WI38 (cell line): ENCODE measurements at regions not wholly inside any gene's neighbourhood (a gene's known extent, or its start where the extent isn't known, plus 50 kb on each side); places are given as distances from the start of the nearest gene placed in this dataset.
"Not testable (repeated sequence)": the region's sequence is repeated elsewhere in the genome, so short reads cannot be mapped to it uniquely, and the experiment has no call there.

Experiments used
- H3K4me3 ChIP-seq: 2 replicates; pipeline ENCODE4 v1.5.1; 2011; ENCODE audit warnings: low read depth, mild to moderate bottlenecking, control low read depth, low read length
- TF ChIP-seq, protein P1 (sequence below): IDR thresholded peaks from 2 replicates; pipeline ENCODE4 v1.5.1; 2012; ENCODE audit warnings: low read depth, mild to moderate bottlenecking, control low read depth, low read length

DNA sequence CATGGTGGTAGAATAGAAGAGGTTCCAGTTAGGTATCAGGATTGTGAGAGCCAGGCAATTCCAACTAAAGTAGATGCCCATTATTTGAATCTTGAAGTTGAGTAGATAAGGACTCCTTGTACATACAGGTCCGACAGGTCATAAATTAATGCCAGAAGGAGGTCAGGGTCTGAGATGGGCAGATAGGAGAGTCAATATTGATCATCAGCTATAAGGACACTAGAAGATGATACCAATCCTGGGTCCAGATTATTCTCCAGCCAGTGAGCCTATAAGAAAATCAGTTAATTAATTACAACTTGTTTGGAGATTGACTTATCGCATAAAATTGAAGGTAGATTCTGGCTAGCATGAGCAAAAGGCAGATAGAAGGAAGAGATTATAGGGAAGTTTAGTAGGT is 378.4 kb upstream of the NAALADL2 start:
- H3K4me3 ChIP-seq: no peak overlapping the region
- TF ChIP-seq, protein P1, sequence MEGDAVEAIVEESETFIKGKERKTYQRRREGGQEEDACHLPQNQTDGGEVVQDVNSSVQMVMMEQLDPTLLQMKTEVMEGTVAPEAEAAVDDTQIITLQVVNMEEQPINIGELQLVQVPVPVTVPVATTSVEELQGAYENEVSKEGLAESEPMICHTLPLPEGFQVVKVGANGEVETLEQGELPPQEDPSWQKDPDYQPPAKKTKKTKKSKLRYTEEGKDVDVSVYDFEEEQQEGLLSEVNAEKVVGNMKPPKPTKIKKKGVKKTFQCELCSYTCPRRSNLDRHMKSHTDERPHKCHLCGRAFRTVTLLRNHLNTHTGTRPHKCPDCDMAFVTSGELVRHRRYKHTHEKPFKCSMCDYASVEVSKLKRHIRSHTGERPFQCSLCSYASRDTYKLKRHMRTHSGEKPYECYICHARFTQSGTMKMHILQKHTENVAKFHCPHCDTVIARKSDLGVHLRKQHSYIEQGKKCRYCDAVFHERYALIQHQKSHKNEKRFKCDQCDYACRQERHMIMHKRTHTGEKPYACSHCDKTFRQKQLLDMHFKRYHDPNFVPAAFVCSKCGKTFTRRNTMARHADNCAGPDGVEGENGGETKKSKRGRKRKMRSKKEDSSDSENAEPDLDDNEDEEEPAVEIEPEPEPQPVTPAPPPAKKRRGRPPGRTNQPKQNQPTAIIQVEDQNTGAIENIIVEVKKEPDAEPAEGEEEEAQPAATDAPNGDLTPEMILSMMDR: no peak

DNA sequence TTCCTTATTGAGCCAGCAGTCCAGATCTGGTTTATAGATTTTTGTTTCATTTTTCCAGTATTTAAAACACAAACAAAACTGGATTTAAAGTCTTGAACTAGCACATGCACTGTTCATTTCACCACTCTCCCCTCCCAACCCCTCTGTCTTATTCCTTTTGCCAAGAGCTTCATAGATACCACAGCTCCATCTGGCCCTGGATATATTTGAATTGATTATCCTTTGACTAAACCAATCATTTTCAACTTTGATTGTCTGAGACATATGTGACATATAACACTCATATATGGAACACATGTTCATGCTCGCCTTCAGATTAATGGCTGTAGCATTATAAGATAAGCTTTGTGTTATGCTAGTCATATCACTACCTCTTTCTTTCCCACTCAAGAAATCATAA is 376.6 kb upstream of the NAALADL2 start:
- TF ChIP-seq, protein P1: no peak
- H3K4me3 ChIP-seq: no peak overlapping the region

DNA sequence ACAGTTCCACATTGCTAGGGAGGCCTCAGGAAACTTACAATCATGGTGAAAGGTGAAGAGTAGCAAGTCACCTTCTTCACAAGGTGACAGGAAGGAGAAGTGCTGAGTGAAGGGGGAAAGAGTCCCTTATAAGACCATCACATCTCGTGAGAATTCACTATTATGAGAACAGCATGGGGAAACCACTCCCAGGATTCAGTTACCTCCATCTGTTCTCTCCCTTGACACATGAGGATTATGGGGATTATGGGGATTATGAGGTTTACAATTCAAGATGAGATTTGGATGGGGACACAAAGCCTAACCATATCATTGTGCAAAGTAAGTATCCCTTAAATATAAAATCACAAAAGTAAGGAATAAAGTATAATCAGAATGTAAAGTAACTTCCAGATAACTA is 375.9 kb upstream of the NAALADL2 start:
- TF ChIP-seq, protein P1: no peak
- no peak overlapping the region for H3K4me3 ChIP-seq

DNA sequence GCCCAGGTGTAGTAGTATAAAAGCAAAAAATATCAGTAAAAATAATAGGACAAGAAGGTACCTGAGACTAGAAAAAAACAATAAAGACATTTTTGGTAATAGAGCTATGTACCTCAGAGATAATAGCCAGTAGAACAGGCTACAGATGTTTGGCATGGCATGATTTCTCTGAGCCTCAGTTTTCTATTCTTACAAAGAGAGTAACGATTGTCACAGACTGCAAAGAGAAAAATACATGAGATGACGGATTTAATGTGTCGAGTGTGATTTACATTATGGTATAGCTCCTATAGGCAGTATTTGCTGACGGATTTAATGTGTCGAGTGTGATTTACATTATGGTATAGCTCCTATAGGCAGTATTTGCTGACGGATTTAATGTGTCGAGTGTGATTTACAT is 375.3 kb upstream of the NAALADL2 start:
- H3K4me3 ChIP-seq: not testable (repeated sequence)

DNA sequence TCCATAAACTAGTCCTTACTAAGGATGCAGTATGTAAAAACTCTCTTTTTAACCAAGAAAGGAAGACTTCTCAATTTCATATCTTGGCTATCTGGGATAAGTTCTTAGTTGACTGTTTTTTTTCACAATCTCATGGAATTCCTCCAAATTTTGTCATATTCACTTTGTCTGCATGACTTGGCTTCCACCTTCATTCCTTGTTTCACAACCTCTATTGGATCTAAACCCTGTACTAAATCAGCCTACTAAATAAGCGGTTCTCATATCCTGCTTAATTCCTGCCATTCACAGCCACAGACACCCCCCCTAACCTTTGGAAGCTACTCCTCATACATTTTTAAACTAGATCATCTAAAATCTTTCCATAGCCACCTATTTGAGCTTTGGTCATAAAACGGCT is 370.6 kb upstream of the NAALADL2 start:
- TF ChIP-seq, protein P1: no peak
- no peak overlapping the region for H3K4me3 ChIP-seq

DNA sequence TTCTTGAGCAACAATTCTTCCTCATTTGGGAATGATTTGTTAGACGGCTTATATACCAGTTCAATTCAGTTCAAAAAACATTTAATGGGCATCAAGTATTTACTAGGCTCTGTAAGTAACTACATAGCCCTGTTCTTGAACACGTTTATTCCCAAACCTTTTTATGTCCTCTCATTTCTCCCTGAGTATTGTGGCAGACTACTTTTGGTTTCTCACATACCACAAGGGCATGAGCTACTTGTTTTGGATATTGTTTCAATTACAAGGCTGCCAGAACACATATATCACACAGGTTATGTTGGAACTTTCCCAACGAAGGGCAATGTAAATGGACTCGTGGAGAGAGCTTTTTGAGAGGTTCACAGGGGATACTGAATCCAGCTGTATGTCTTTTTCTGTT is 363.8 kb upstream of the NAALADL2 start:
- TF ChIP-seq, protein P1: no peak
- no peak overlapping the region for H3K4me3 ChIP-seq

DNA sequence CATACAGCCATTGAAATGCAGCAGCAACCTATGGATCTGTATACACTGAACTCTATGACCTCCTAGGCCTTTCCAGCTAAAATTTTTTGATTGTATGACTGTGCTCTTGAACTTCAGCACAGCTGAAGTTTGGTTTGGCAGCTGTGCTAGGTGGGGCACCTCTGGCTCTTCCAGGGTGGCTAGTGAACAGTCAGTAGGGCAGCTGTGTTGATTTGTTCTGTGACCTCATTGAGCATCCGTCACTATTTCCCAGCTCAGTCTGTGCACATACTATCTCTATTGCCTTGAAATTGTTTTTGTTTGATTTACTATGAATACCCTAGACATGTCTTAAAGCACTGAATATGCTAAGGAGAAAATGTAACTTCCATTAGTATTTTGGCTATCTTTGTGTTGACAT is 363.2 kb upstream of the NAALADL2 start:
- H3K4me3 ChIP-seq: no peak overlapping the region
- TF ChIP-seq, protein P1: no peak

DNA sequence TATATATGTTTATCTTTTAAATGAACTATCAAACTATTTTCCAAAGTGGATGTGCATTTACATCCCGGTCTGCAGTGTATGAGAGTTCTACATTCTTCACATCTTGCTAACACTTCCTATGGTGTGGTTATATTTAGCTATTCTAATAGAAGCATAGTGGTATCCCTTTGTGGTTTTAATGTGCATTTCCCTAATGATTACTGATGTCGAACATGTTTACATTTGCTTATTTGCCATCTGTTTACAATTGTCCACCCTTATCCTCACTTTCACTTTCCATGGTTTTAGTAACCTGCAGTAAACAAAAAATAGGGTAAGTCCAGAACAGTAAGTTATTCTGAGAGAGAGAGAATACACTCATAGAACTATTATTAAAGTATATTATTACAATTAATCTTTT is 360.5 kb upstream of the NAALADL2 start:
- TF ChIP-seq, protein P1: no peak
- H3K4me3 ChIP-seq: 0 out of 2 replicates have a peak overlapping the region, but pooled peaks have one; percentile 1
